SK-N-SH (cell line): ENCODE measurements at regions not wholly inside any gene's neighbourhood (a gene's known extent, or its start where the extent isn't known, plus 50 kb on each side); places are given as distances from the start of the nearest gene placed in this dataset.

ENCODE experiments used
- CTCF ChIA-PET: fragments of 300-600, 350-600 bp; formaldehyde crosslinking; extraction: SDS; loops from one replicate; lab custom pipeline; 2021; lab: Yijun Ruan, JAX
- POLR2A ChIA-PET: fragments of 350-600 bp; sonication (Branson Sonifier 250); formaldehyde crosslinking; extraction: SDS; loops from one replicate; lab custom pipeline; 2020; ENCODE audit warnings: antibody characterized with exemption, inconsistent platforms; lab: Yijun Ruan, JAX
- DNase-seq: peaks from one replicate; pipeline ENCODE4 v3.0.0; 2012
- H2AFZ ChIP-seq: fragments of 200-600 bp; sonication (generic); 2 replicates; pipeline ENCODE4 v1.8.1; 2016; ENCODE audit warnings: antibody characterized with exemption, mild to moderate bottlenecking, low read depth
- H3F3A ChIP-seq: fragments of 200-600 bp; sonication (generic); replicated peaks from 2 replicates; pipeline ENCODE3; 2016; ENCODE audit warnings: antibody characterized with exemption, mild to moderate bottlenecking; ENCODE audit not compliant: insufficient read depth
- H3K27ac ChIP-seq, 2 experiments: fragments of 200-500 bp in 1 of 2; fragments of 200-600 bp in 1 of 2; sonication (Bioruptor generic) in 1 of 2; sonication (generic), shearing (Covaris generic) in 1 of 2; 2 replicates each; pipeline versions ENCODE4 v1.5.1 to v1.6.1; 2014 to 2016; ENCODE audit warnings: low read depth in 2 of 2, inconsistent platforms in 1 of 2, low read length in 1 of 2, mild to moderate bottlenecking in 1 of 2, mixed read lengths in 1 of 2
- H3K27me3 ChIP-seq: fragments of 200-600 bp; sonication (generic), shearing (Covaris generic); 2 replicates; pipeline ENCODE4 v1.6.1; 2016; ENCODE audit warnings: mixed run types; ENCODE audit not compliant: insufficient read depth
- H3K36me3 ChIP-seq, 2 experiments: fragments of 200-500 bp in 1 of 2; fragments of 200-600 bp in 1 of 2; sonication (Bioruptor generic) in 1 of 2; sonication (generic) in 1 of 2; replicated peaks in 1 of 2; 2 replicates each; pipeline versions ENCODE3 to v1.5.1; 2014 to 2016; ENCODE audit warnings: low read length in 1 of 2, mild to moderate bottlenecking in 1 of 2; ENCODE audit not compliant: insufficient read depth in 2 of 2, control insufficient read depth in 1 of 2
- H3K4me1 ChIP-seq, 2 experiments: fragments of 200-500 bp in 1 of 2; fragments of 200-600 bp in 1 of 2; sonication (Bioruptor generic) in 1 of 2; sonication (generic), shearing (Covaris generic) in 1 of 2; 2 replicates each; pipeline versions ENCODE4 v1.5.1 to v1.6.1; 2014 to 2016; ENCODE audit warnings: low read depth in 1 of 2, low read length in 1 of 2, mixed run types in 1 of 2; ENCODE audit not compliant: insufficient read depth in 2 of 2, control insufficient read depth in 1 of 2
- H3K4me2 ChIP-seq: fragments of 200-600 bp; sonication (generic), shearing (Covaris generic); 2 replicates; pipeline ENCODE4 v1.6.1; 2017; ENCODE audit warnings: mixed run types
- H3K4me3 ChIP-seq, 2 experiments: fragments of 200-500 bp in 1 of 2; fragments of 200-600 bp in 1 of 2; sonication (Bioruptor generic) in 1 of 2; sonication (generic), shearing (Covaris generic) in 1 of 2; 2 replicates each; pipeline versions ENCODE4 v1.5.1 to v1.8.1; 2014 to 2016; ENCODE audit warnings: low read depth in 2 of 2, inconsistent platforms in 1 of 2, low read length in 1 of 2, mild to moderate bottlenecking in 1 of 2, mixed read lengths in 1 of 2, moderate library complexity in 1 of 2
- H3K79me2 ChIP-seq: fragments of 200-600 bp; sonication (generic); 2 replicates; pipeline ENCODE4 v1.8.1; 2017; ENCODE audit warnings: mild to moderate bottlenecking; ENCODE audit not compliant: insufficient read depth
- H3K9ac ChIP-seq: fragments of 200-600 bp; sonication (generic); 2 replicates; pipeline ENCODE4 v1.6.1; 2017; ENCODE audit warnings: mixed run types
- H3K9me2 ChIP-seq: fragments of 200-600 bp; sonication (generic); 2 replicates; pipeline ENCODE4 v1.6.1; 2017; ENCODE audit warnings: mixed run types
- H3K9me3 ChIP-seq: fragments of 200-600 bp; sonication (generic); 2 replicates; pipeline ENCODE4 v1.6.1; 2017; ENCODE audit warnings: mixed run types, mild to moderate bottlenecking, moderate library complexity
- H4K20me1 ChIP-seq: fragments of 200-600 bp; sonication (generic); 2 replicates; pipeline ENCODE4 v1.6.1; 2017; ENCODE audit warnings: mild to moderate bottlenecking, mixed run types; ENCODE audit not compliant: insufficient read depth
- CHD2 ChIP-seq: fragments of 150-350 bp; IDR thresholded peaks from 2 replicates; pipeline ENCODE4 v1.6.1; 2018; ENCODE audit warnings: low read length; ENCODE audit not compliant: partially characterized antibody
- CTCF ChIP-seq: fragments of 200-600 bp; sonication (generic); IDR thresholded peaks from 2 replicates; pipeline ENCODE4 v1.6.1; 2017; ENCODE audit warnings: antibody characterized with exemption, mild to moderate bottlenecking, moderate library complexity
- EP300 ChIP-seq, 2 experiments: IDR thresholded peaks; 2 replicates each; pipeline versions ENCODE4 v1.4.0 to v1.6.1; 2012; ENCODE audit warnings: borderline replicate concordance in 1 of 2, low read depth in 1 of 2, low read length in 1 of 2
- FOSL2 ChIP-seq: IDR thresholded peaks from 2 replicates; pipeline ENCODE4 v1.4.0; 2012; ENCODE audit warnings: low read depth, mild to moderate bottlenecking, moderate library complexity, borderline replicate concordance
- GABPA ChIP-seq: IDR thresholded peaks from 2 replicates; pipeline ENCODE4 v1.4.0; 2012; ENCODE audit warnings: low read depth, mild to moderate bottlenecking
- GATA2 ChIP-seq: sonication (generic); formaldehyde crosslinking; IDR thresholded peaks from 2 replicates; pipeline ENCODE4 v1.5.0; 2020; ENCODE audit warnings: mild to moderate bottlenecking, missing genetic modification reagents
- JUND ChIP-seq: IDR thresholded peaks from 2 replicates; pipeline ENCODE4 v1.4.0; 2012
- MAX ChIP-seq: IDR thresholded peaks from 2 replicates; pipeline ENCODE4 v1.4.0; 2012; ENCODE audit warnings: low read depth
- MXI1 ChIP-seq: IDR thresholded peaks from 2 replicates; pipeline ENCODE4 v1.6.1; 2012; ENCODE audit warnings: mild to moderate bottlenecking, low read depth, low read length, improper control_type of control experiment
- NFIC ChIP-seq: IDR thresholded peaks from 2 replicates; pipeline ENCODE4 v1.4.0; 2012; ENCODE audit warnings: borderline replicate concordance
- NRF1 ChIP-seq: IDR thresholded peaks from 2 replicates; pipeline ENCODE4 v1.6.1; 2012; ENCODE audit warnings: low read depth, mild to moderate bottlenecking, low read length
- POLR2AphosphoS5 ChIP-seq: IDR thresholded peaks from 2 replicates; pipeline ENCODE4 v1.6.1; 2012; ENCODE audit warnings: low read depth, low read length
- RFX5 ChIP-seq: IDR thresholded peaks from 2 replicates; pipeline ENCODE4 v1.6.1; 2012; ENCODE audit warnings: mild to moderate bottlenecking, improper control_type of control experiment, low read length
- SMC3 ChIP-seq: IDR thresholded peaks from 2 replicates; pipeline ENCODE4 v1.6.1; 2012; ENCODE audit warnings: low read depth, low read length, improper control_type of control experiment
- TCF12 ChIP-seq: IDR thresholded peaks from 2 replicates; pipeline ENCODE4 v1.4.0; 2012
- USF1 ChIP-seq: IDR thresholded peaks from 2 replicates; pipeline ENCODE4 v1.4.0; 2012; ENCODE audit warnings: low read depth, borderline replicate concordance
- USF2 ChIP-seq: fragments of 150-350 bp; IDR thresholded peaks from 2 replicates; pipeline ENCODE4 v1.6.1; 2017; ENCODE audit warnings: antibody characterized with exemption, low read length, low read depth, borderline replicate concordance
- YY1 ChIP-seq: IDR thresholded peaks from 2 replicates; pipeline ENCODE4 v1.4.0; 2012; ENCODE audit warnings: low read depth, mild to moderate bottlenecking
- WGBS: methylation state at CpG from one replicate; pipeline ENCODE4 v1.1.6; 2017; ENCODE audit warnings: low lambda C conversion rate; 5-methylcytosine and 5-hydroxymethylcytosine counted together
- TF ChIP-seq, protein P1 (sequence below): fragments of 150-350 bp; IDR thresholded peaks from 2 replicates; pipeline ENCODE4 v1.6.1; 2016; ENCODE audit warnings: mild to moderate bottlenecking, low read depth, low read length
- TF ChIP-seq, protein P2 (sequence below): IDR thresholded peaks from 2 replicates; pipeline ENCODE4; 2012

DNA sequence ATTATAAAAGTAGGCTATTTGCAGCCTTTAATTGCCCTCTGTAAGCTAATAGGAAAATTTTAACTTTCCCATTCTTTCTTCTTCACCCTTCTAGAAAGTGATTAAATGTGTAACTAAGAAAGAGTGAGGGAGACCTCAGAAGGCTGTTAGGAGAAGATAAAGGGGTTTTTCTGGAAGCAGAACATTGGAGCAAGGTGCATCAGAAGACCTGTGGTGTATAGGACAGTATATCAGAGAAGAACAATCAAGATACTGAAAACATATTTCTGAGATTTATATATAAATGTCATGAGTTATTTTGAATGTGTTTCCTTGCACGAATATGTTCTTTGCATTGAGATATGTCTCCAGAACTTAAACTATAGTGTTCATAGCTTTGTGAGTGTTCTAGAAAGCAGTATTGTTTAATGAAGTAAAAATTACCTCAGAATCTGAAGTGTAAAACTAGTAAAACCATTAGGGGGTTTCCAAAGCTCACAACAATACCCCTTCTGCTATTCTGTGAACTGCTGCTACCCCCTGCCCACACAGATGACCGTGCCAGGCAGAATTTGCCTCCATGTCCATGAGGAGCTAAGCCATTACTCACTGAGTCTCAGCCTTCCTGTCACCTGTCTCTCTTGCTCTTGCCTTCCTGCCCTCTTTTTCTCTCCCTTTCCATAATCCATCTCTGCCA, 537.9 kb downstream of the EPHA4 start:
- no peaks in the 10 kb centered on the region for H4K20me1 ChIP-seq
- no peak overlapping the region for H3K4me3 ChIP-seq
- H3K9me2 ChIP-seq: no peaks in the 10 kb centered on the region
- no peaks in the 10 kb centered on the region for H3K27me3 ChIP-seq
- no peaks in the 10 kb centered on the region for H3K4me1 ChIP-seq
- no peak overlapping the region for H2AFZ ChIP-seq
- H3F3A ChIP-seq: no peaks in the 10 kb centered on the region
- no peaks in the 10 kb centered on the region for H3K79me2 ChIP-seq
- H3K9me3 ChIP-seq: no peaks in the 10 kb centered on the region
- TF ChIP-seq MAX (no peak), EP300 (IDR thresholded peaks at IDR 0.05; ENCODE audit: borderline replicate concordance in 1 of 2, low read depth in 1 of 2, low read length in 1 of 2) (no peak), FOSL2 (no peak), USF1 (no peak), GATA2 (no peak), CTCF (no peak), YY1 (no peak), POLR2AphosphoS5 (no peak), JUND (no peak), NRF1 (no peak), MXI1 (no peak), NFIC (no peak), SMC3 (no peak), TCF12 (no peak), GABPA (no peak), USF2 (no peak), RFX5 (no peak), CHD2 (no peak)
- TF ChIP-seq, protein P1, sequence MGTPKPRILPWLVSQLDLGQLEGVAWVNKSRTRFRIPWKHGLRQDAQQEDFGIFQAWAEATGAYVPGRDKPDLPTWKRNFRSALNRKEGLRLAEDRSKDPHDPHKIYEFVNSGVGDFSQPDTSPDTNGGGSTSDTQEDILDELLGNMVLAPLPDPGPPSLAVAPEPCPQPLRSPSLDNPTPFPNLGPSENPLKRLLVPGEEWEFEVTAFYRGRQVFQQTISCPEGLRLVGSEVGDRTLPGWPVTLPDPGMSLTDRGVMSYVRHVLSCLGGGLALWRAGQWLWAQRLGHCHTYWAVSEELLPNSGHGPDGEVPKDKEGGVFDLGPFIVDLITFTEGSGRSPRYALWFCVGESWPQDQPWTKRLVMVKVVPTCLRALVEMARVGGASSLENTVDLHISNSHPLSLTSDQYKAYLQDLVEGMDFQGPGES: no peak
- TF ChIP-seq, protein P2, sequence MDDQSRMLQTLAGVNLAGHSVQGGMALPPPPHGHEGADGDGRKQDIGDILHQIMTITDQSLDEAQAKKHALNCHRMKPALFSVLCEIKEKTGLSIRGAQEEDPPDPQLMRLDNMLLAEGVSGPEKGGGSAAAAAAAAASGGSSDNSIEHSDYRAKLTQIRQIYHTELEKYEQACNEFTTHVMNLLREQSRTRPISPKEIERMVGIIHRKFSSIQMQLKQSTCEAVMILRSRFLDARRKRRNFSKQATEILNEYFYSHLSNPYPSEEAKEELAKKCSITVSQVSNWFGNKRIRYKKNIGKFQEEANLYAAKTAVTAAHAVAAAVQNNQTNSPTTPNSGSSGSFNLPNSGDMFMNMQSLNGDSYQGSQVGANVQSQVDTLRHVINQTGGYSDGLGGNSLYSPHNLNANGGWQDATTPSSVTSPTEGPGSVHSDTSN: no peak
- no peaks in the 10 kb centered on the region for H3K36me3 ChIP-seq
- no peak overlapping the region for H3K9ac ChIP-seq
- WGBS: 0% methylated on average over 2 of the region's 2 CpGs
- POLR2A ChIA-PET: no interaction called here
- H3K27ac ChIP-seq: no peak overlapping the region
- no peak overlapping the region for H3K4me2 ChIP-seq
- no peak for DNase-seq
- CTCF ChIA-PET: no interaction called here
